Liver (tissue), 3 donors: ENCODE measurements at regions not wholly inside any gene's neighbourhood (a gene's known extent, or its start where the extent isn't known, plus 50 kb on each side); places are given as distances from the start of the nearest gene placed in this dataset.
"Not testable (repeated sequence)": the region's sequence is repeated elsewhere in the genome, so short reads cannot be mapped to it uniquely, and the experiment has no call there.

ENCODE experiments used
- FOXA1 ChIP-seq: IDR thresholded peaks from 2 replicates; pipeline ENCODE4 v1.6.1; 2016; ENCODE audit warnings: antibody characterized with exemption
- FOXA2 ChIP-seq: IDR thresholded peaks from 2 replicates; pipeline ENCODE4 v1.6.1; 2016; ENCODE audit warnings: antibody characterized with exemption
- GABPA ChIP-seq, 2 donors: IDR thresholded peaks in 1 of 2; conservative IDR thresholded peaks in 1 of 2; 2 replicates each; pipeline ENCODE4 v1.6.1; 2016; ENCODE audit warnings: antibody characterized with exemption in 2 of 2, mild to moderate bottlenecking in 1 of 2, moderate library complexity in 1 of 2
- HNF4A ChIP-seq, 2 donors: conservative IDR thresholded peaks; 2 replicates each; pipeline ENCODE4 v1.6.1; 2016; ENCODE audit warnings: antibody characterized with exemption in 2 of 2, mild to moderate bottlenecking in 2 of 2
- JUND ChIP-seq, 2 donors: IDR thresholded peaks; 2 replicates each; pipeline ENCODE4 v1.6.1; 2016; ENCODE audit warnings: antibody characterized with exemption in 2 of 2
- RAD21 ChIP-seq, 2 donors: IDR thresholded peaks; 2 replicates each; pipeline ENCODE4 v1.6.1; 2016; ENCODE audit warnings: antibody characterized with exemption in 2 of 2, mild to moderate bottlenecking in 2 of 2
- SP1 ChIP-seq: IDR thresholded peaks from 2 replicates; pipeline ENCODE4 v1.6.1; 2018; ENCODE audit warnings: antibody characterized with exemption, mild to moderate bottlenecking
- TAF1 ChIP-seq: conservative IDR thresholded peaks from 2 replicates; pipeline ENCODE4 v1.6.1; 2016; ENCODE audit warnings: antibody characterized with exemption, mild to moderate bottlenecking
- YY1 ChIP-seq: IDR thresholded peaks from 2 replicates; pipeline ENCODE4 v1.6.1; 2016; ENCODE audit warnings: antibody characterized with exemption, mild to moderate bottlenecking
- TF ChIP-seq, protein P1 (sequence below): fragments of 150-350 bp; IDR thresholded peaks from 2 replicates; pipeline ENCODE4 v1.5.1; 2017; ENCODE audit warnings: improper control_type of control experiment, low read depth, low read length; ENCODE audit not compliant: missing input control
- TF ChIP-seq, protein P2 (sequence below): IDR thresholded peaks from 2 replicates; pipeline ENCODE4 v1.6.1; 2016; ENCODE audit warnings: antibody characterized with exemption
- TF ChIP-seq, protein P3 (sequence below): IDR thresholded peaks from 2 replicates; pipeline ENCODE4 v1.6.1; 2016; ENCODE audit warnings: antibody characterized with exemption, mild to moderate bottlenecking
- TF ChIP-seq, protein P4 (sequence below): IDR thresholded peaks from 2 replicates; pipeline ENCODE4 v1.6.1; 2016; ENCODE audit warnings: antibody characterized with exemption
- donor health status: healthy.
- donor health status: healthy.

DNA sequence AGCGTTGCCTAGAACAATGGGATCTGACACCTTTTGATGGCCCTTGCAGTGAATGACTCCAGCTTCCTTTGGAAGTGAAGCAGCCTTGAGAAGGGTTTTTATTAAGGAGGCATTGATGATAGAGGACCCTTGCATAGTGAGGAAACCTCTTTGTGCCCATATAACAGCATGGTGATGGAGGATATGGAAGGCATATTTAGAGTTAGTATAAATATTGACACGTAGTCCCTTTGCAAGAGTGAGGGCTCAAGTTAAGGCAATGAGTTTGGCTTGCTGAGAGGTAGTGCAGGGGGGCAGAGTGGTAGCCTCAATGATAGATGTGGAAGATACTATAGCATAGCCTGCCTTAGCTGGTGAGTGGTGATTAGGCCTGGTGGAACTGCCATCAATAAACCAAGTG is 173.8 kb downstream of the UNC5CL start:
- TF ChIP-seq, protein P1, sequence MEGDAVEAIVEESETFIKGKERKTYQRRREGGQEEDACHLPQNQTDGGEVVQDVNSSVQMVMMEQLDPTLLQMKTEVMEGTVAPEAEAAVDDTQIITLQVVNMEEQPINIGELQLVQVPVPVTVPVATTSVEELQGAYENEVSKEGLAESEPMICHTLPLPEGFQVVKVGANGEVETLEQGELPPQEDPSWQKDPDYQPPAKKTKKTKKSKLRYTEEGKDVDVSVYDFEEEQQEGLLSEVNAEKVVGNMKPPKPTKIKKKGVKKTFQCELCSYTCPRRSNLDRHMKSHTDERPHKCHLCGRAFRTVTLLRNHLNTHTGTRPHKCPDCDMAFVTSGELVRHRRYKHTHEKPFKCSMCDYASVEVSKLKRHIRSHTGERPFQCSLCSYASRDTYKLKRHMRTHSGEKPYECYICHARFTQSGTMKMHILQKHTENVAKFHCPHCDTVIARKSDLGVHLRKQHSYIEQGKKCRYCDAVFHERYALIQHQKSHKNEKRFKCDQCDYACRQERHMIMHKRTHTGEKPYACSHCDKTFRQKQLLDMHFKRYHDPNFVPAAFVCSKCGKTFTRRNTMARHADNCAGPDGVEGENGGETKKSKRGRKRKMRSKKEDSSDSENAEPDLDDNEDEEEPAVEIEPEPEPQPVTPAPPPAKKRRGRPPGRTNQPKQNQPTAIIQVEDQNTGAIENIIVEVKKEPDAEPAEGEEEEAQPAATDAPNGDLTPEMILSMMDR = not testable (repeated sequence)
- not testable (repeated sequence) for TF ChIP-seq JUND (IDR thresholded peaks at IDR 0.05); YY1; TAF1; FOXA1; SP1; FOXA2; GABPA (IDR thresholded peaks at IDR 0.05 in 1 of 2, conservative IDR thresholded peaks at IDR 0.05 in 1 of 2); RAD21 (IDR thresholded peaks at IDR 0.05); HNF4A (conservative IDR thresholded peaks at IDR 0.05)
- TF ChIP-seq, protein P2, sequence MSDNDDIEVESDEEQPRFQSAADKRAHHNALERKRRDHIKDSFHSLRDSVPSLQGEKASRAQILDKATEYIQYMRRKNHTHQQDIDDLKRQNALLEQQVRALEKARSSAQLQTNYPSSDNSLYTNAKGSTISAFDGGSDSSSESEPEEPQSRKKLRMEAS = not testable (repeated sequence)
- TF ChIP-seq, protein P3, sequence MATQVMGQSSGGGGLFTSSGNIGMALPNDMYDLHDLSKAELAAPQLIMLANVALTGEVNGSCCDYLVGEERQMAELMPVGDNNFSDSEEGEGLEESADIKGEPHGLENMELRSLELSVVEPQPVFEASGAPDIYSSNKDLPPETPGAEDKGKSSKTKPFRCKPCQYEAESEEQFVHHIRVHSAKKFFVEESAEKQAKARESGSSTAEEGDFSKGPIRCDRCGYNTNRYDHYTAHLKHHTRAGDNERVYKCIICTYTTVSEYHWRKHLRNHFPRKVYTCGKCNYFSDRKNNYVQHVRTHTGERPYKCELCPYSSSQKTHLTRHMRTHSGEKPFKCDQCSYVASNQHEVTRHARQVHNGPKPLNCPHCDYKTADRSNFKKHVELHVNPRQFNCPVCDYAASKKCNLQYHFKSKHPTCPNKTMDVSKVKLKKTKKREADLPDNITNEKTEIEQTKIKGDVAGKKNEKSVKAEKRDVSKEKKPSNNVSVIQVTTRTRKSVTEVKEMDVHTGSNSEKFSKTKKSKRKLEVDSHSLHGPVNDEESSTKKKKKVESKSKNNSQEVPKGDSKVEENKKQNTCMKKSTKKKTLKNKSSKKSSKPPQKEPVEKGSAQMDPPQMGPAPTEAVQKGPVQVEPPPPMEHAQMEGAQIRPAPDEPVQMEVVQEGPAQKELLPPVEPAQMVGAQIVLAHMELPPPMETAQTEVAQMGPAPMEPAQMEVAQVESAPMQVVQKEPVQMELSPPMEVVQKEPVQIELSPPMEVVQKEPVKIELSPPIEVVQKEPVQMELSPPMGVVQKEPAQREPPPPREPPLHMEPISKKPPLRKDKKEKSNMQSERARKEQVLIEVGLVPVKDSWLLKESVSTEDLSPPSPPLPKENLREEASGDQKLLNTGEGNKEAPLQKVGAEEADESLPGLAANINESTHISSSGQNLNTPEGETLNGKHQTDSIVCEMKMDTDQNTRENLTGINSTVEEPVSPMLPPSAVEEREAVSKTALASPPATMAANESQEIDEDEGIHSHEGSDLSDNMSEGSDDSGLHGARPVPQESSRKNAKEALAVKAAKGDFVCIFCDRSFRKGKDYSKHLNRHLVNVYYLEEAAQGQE = not testable (repeated sequence)
- TF ChIP-seq, protein P4, sequence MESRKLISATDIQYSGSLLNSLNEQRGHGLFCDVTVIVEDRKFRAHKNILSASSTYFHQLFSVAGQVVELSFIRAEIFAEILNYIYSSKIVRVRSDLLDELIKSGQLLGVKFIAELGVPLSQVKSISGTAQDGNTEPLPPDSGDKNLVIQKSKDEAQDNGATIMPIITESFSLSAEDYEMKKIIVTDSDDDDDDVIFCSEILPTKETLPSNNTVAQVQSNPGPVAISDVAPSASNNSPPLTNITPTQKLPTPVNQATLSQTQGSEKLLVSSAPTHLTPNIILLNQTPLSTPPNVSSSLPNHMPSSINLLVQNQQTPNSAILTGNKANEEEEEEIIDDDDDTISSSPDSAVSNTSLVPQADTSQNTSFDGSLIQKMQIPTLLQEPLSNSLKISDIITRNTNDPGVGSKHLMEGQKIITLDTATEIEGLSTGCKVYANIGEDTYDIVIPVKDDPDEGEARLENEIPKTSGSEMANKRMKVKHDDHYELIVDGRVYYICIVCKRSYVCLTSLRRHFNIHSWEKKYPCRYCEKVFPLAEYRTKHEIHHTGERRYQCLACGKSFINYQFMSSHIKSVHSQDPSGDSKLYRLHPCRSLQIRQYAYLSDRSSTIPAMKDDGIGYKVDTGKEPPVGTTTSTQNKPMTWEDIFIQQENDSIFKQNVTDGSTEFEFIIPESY = not testable (repeated sequence)
